ENCODE measurements at regions not wholly inside any gene's neighbourhood (a gene's known extent, or its start where the extent isn't known, plus 50 kb on each side); places are given as distances from the start of the nearest gene placed in this dataset.

GRCh38 chr9:87378676-87379075 lies 119.0 kb upstream of the DAPK1 start (continued):
- TF ChIP-seq CHD7 (IDR thresholded peaks at IDR 0.05; ENCODE audit: insufficient replicate concordance, low read length) (no peak), ZNF274 (IDR thresholded peaks at IDR 0.05; ENCODE audit: borderline replicate concordance, extremely low read depth, low read length) (no peak), SAP30 (IDR thresholded peaks at IDR 0.05; ENCODE audit: insufficient read depth, insufficient replicate concordance, low read length) (no peak), CBX8 (IDR thresholded peaks at IDR 0.05; ENCODE audit: borderline replicate concordance, low read depth, low read length) (no peak), RFX5 (IDR thresholded peaks at IDR 0.05; ENCODE audit: borderline replicate concordance, low read depth, low read length) (no peak), KDM5A (IDR thresholded peaks at IDR 0.05; ENCODE audit: low read length) (no peak), POU5F1 (IDR thresholded peaks at IDR 0.05; ENCODE audit: low read depth, low read length) (no peak), SUZ12 (IDR thresholded peaks at IDR 0.05; ENCODE audit: low read length) (no peak), TCF12 (IDR thresholded peaks at IDR 0.05; ENCODE audit: low read depth, low read length) (no peak), EGR1 (IDR thresholded peaks at IDR 0.05; ENCODE audit: borderline replicate concordance, low read depth, low read length) (no peak), CHD2 (IDR thresholded peaks at IDR 0.05; ENCODE audit: low read length) (no peak)
